NCI-H2227 (cell line): ENCODE measurements at regions not wholly inside any gene's neighbourhood (a gene's known extent, or its start where the extent isn't known, plus 50 kb on each side); places are given as distances from the start of the nearest gene placed in this dataset.
"Not testable (repeated sequence)": the region's sequence is repeated elsewhere in the genome, so short reads cannot be mapped to it uniquely, and the experiment has no call there.

Experiments
- DNase-seq: peaks from one replicate; lab custom pipeline; 2025; ENCODE audit not compliant: unreplicated experiment; lab: John Stamatoyannopoulos, UW

- no peak for DNase-seq
Measured at GRCh38 chr2:136715146-136715545, 50.2 kb upstream of the THSD7B start.

- DNase-seq: no peak
Measured at GRCh38 chr2:136714452-136714951, 50.8 kb upstream of the THSD7B start.

DNA sequence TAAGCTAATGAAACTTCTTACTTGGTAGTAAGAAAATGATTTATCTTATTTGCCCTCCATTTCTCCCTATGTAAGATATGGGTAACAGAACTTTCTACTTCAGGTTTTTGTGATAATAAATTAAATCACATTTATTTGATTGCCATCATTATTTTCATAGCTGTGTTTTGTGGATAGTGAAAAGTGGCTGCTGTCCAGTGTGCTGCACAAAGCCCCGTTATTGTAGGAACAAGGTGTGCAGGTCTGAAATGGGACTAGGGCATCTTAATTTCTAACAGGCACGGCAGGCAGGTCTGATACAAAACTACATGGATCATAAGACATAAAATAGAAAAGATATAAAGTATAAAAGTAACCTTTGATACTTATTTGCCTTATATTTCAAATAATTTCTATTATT is 51.6 kb upstream of the THSD7B start:
- no peak for DNase-seq

GRCh38 chr2:136705336-136705735 is 60.0 kb upstream of the THSD7B start:
- DNase-seq: no peak

DNA sequence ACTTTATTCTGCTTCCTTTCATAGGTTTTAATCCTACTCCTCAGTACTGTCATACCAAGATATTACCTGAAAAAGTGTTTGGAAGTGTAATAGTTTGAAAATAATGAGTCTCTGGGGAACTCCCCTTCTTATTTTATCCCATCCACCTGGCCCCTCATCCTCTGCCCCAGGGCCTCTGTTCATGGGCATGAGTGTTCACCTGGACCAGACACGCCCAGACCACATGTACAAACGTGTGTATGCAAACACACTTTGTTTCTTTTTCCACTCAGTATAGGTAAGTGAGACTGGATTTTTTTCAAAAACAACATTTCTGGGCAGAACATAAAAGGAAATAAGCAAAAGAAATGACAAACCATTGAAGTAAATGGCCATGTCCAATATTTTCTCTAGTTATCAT is 62.1 kb upstream of the THSD7B start:
- no peak for DNase-seq

DNA sequence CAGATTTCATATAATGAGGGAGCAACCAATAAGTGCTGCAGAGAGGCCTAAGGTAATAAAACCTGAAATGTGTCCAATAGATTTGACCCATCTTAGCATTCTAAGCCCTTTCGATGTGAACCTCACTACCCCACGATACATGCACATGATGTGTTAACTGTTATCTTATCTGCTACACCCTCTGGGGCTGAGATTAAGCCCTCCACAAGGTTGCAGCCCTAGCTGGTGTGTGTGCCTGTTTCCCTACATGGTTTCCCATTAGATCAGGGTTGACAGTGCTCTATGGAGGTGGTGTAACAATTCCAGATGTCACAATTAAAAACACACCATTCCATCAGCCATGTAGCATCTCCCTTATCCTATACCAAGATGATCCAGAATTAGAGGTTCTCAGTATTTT is 68.9 kb upstream of the THSD7B start:
- DNase-seq: no peak

DNA sequence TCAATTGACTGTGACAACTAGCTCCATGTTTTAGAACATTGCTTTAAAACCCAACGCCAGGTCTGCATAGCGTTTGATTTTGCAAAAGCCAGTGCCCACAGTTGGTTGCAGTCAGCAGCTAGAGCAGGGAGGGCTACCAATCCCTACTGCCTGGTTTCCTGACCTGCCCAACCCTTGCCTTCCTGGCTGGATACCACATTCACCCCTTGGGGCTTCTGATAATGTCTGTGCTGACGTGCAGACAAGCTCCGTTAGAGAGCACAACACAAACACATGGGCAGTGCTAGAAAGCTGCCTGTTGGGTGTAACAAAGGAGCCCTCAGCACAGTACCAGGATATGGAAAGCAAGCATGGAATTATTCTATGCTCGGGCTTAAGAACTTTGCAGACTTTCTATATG is 71.4 kb upstream of the THSD7B start:
- DNase-seq: no peak

GRCh38 chr2:136680079-136680478 is 85.3 kb upstream of the THSD7B start:
- DNase-seq: not testable (repeated sequence)

- DNase-seq: no peak
Measured at GRCh38 chr2:136665736-136666135, 99.6 kb upstream of the THSD7B start.

- DNase-seq: no peak
Measured at GRCh38 chr2:136664713-136665405, 100.5 kb upstream of the THSD7B start.

DNA sequence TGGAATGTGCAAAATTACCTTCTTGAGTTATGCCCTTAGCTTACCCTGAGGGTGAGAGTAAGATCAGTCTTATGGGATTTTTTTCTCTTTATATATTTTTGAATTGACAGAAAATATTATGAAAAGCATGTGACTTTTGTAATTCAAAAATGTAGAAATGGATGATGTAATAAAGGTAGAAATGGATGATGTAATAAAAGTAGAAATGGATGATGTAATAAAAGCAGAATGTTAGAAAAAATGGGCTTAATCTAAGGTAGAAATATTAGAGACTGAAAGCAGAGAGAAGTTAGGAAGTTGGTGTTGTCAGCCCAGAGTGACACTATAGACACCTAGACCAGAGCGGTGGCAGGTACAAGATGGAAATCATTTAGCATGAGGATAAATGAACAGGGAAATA is 107.1 kb upstream of the THSD7B start:
- DNase-seq: no peak

DNA sequence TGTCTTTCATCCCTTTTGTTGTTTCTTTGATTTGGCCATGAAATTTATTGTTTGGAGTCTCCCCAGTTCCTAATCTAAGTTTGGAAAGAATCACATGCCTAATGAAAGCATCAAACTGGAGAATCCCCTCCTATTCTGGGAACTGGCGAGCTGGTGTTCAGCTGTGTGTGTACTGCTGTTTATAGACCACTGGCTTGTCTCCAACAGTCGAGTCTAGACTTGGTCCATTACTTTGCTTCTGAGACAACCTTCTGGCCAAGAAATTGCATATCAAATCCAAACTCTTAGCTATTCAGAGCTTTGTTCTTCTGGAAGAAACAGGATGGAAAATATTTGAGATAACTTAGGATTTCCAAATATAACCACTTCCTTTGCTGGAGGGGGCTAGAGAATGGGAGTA is 111.5 kb upstream of the THSD7B start:
- DNase-seq: no peak

DNA sequence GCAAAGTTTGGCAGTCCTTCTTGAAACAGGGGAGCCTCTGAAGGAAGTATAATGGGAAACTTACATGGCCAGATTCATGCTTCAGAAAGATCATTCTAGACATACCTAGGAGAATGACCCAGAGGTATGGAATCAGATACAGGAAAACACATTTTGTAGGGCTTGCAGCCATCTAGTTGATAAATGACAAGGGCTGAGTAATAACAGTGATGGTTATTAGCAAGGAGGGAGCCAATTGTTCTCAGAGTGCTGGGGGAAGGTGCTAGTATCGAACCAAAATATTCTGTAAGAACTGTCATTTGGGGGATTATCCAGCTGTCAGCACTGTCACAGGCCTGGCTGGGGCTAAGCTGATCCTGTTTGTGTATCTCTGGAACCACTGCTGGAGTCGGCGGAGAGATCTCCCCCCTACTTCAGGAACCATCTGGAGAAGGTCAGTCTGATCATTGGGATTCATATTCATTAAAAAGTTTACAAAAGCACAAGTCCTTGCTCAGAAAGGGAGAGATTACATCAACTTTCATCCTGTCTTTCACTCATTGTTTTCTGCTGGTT is 113.8 kb upstream of the THSD7B start:
- DNase-seq: no peak

- DNase-seq: no peak
Measured at GRCh38 chr2:136647039-136647438, 118.3 kb upstream of the THSD7B start.

DNA sequence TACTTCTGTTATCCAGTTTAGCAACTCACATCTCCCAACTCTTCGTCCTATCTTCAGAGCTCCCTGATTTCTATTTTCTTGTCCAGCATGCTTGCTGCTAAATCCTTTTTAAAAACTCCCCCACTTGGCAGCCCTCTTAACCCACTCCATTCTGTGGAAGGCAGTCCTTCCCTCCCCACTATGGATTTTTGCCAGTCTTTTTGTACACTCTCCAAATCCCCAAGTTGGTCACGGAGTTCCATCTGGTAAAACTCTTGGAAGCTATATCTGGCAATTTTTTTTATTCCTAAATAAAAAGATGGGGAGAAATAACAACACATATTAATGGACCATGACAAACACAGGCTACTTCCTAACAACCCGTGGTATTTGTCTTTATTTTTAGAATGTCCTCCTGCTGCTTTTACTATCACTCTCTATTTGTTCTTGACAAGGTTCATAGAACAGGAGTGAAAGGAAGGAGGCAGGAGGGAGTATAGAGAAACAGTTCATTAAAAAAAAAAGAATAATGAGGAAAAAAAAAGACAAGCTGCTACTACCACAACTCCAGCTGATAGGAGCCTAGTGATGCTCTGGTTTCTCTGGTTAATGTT is 120.0 kb upstream of the THSD7B start:
- DNase-seq: no peak

GRCh38 chr2:136639651-136640050 is 125.7 kb upstream of the THSD7B start:
- DNase-seq: no peak

DNA sequence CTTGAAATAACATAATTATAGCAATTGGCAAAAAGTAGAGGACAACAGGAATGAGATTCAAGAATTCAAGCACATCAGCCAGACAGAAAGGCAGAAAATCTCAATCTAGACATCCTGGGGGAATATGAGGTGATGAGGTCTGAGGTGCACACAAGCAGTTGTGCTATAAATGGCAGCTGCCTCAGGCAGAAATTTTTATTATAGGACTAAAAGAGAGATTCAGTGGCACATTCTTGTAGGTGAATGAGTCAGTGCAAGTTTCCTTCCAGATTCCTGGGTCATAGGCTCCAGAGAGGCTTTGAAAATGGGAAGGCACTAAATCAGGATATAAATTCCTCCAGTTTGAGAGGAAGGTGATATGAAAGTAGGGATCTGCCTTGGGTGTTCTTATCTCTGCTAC is 127.2 kb upstream of the THSD7B start:
- peak; percentile 63 for DNase-seq

DNA sequence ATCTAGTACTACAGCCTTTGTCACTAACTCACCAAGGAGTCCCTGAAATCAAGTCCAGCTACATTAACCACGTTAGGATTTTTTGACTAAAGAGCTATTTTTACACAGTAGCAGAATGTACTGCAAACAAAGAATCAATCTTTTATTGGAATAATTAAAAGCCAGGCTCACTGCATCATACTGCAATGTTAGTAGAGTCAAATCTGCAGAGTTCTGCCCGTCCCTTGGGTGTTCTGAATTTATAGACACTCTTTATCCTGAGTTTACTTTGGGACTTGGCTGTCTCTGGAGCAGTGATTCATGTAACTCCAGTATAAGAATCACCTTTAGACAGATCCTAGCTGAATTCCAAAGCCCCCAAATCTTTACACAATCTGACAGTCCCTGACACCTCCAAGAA is 127.9 kb upstream of the THSD7B start:
- no peak for DNase-seq

DNA sequence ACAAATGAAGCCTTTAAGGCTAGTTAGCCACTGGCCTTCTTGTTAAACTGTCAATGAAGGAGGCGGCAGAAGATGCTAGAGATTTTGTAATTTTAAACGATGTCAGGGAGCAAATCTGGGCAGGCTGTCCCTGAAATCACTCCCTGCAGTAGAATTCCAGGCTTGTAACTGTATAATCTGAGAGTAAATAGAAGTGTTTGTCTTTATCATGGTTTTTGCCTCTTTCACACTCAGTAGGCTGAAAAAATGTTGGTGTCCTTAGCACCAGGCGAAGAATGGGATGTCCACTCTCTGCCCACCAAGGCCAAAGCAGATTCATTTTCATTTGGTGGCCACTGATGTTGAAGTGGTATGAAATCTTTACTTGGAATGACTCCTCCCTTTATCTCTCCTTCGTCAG is 136.9 kb upstream of the THSD7B start:
- no peak for DNase-seq

DNA sequence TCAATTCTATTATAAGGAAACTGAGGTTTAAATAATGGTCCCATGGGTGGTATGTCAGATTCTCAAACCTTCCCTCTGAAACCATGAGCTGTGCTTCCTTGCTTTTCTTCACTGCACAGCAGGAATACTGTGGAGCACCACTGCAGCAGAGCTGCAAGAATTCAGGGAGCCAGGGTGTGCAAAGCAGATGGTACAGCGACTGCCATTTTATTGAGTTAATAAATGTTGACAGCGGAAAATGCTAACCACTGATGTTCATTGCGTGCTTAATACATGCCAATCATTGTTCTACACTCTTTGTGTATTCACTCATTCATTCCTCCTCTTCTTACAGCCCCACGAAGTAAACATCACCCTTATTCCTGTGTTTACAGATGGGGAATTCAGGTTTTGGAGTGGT is 152.2 kb upstream of the THSD7B start:
- no peak for DNase-seq

- DNase-seq: no peak
Measured at GRCh38 chr2:136612079-136612478, 153.3 kb upstream of the THSD7B start.

DNA sequence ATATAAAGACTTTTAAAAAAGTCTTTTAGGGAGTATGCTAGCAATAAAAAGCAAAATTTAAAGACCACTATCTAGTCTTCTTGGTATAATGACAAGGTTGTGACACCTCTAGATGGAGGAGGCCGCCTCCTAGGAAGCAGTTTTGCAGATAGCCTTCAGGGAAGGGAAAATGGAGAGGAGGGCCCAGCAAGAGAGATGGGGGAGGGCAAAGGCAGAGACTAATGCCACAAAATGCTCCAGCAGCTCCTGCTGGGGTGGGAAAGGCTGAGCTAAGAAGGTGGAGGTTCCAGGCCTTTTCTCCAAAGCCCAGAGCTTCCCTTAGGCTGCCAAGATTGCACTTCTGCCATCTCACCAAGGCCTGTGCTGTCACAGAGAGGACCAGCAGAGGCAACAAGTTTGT is 153.9 kb upstream of the THSD7B start:
- DNase-seq: no peak
